ENCODE measurements at regions not wholly inside any gene's neighbourhood (a gene's known extent, or its start where the extent isn't known, plus 50 kb on each side); places are given as distances from the start of the nearest gene placed in this dataset.

DNA sequence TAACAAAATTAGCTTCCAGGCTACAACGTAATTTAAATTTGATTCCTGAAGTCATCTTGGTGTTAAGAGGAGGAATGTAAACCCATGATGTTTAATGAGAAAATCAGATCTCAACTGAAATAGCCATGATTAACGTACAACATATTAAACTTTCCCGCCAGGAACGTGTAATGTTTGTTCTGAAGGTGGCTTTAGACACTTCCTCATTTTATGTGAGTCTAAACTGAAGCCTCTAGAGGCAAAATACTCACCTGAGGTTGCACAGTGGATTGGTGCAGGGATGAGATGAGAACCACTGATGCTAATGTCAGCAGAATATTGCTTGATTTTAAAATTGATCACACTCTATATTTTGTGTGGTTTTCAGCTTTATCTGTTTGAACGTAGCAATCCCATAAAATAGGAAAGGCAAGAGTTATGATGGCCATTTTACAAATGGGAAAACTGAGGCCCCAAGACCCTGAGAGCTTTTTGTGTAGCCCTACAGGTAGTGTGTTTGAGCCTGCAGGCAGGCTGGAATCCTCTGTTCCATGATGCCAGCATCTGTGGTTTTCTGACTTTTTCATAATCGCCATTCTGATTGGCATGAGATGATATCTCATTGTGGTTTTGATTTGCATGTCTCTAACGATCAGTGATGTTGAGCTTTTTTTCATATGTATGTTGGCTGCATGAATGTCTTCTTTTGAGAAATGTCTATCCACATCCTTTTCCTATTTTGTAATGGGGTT is 243.7 kb upstream of the BMPER start:
- H3K27me3 ChIP-seq (ENCODE audit: control insufficient read depth, insufficient read depth, low read length) = no peaks in the 10 kb centered on the region
- H3K4me1 ChIP-seq (ENCODE audit: control insufficient read depth, insufficient read depth, low read length) = no peaks in the 10 kb centered on the region
- H3K9ac ChIP-seq (ENCODE audit: low read depth, low read length) = no peak overlapping the region
- no peak overlapping the region for H3K4me3 ChIP-seq (ENCODE audit: low read depth, low read length)
- no peaks in the 10 kb centered on the region for H3K9me3 ChIP-seq (ENCODE audit: control insufficient read depth, insufficient read depth, low read length)
- no peak overlapping the region for H3K27ac ChIP-seq (ENCODE audit: low read depth, low read length)
- H3K36me3 ChIP-seq (ENCODE audit: control insufficient read depth, insufficient read depth, low read length) = no peaks in the 10 kb centered on the region

GRCh38 chr7:33666531-33666930 is 238.8 kb upstream of the BMPER start:
- H3K4me1 ChIP-seq (ENCODE audit: control insufficient read depth, insufficient read depth, low read length) = peaks cover 10% of the 10 kb centered on the region
- H3K36me3 ChIP-seq (ENCODE audit: control insufficient read depth, insufficient read depth, low read length) = no peaks in the 10 kb centered on the region
- no peak overlapping the region for H3K27ac ChIP-seq (ENCODE audit: low read depth, low read length)
- H3K4me3 ChIP-seq (ENCODE audit: low read depth, low read length) = no peak overlapping the region
- no peak overlapping the region for H3K9ac ChIP-seq (ENCODE audit: low read depth, low read length)
- H3K27me3 ChIP-seq (ENCODE audit: control insufficient read depth, insufficient read depth, low read length) = no peaks in the 10 kb centered on the region
- H3K9me3 ChIP-seq (ENCODE audit: control insufficient read depth, insufficient read depth, low read length) = no peaks in the 10 kb centered on the region

- H3K4me1 ChIP-seq (ENCODE audit: control insufficient read depth, insufficient read depth, low read length) = peaks cover 10% of the 10 kb centered on the region
- H3K9me3 ChIP-seq (ENCODE audit: control insufficient read depth, insufficient read depth, low read length) = no peaks in the 10 kb centered on the region
- H3K9ac ChIP-seq (ENCODE audit: low read depth, low read length) = no peak overlapping the region
- H3K27ac ChIP-seq (ENCODE audit: low read depth, low read length) = no peak overlapping the region
- no peak overlapping the region for H3K4me3 ChIP-seq (ENCODE audit: low read depth, low read length)
- H3K36me3 ChIP-seq (ENCODE audit: control insufficient read depth, insufficient read depth, low read length) = no peaks in the 10 kb centered on the region
- no peaks in the 10 kb centered on the region for H3K27me3 ChIP-seq (ENCODE audit: control insufficient read depth, insufficient read depth, low read length)
Observed at GRCh38 chr7:33667196-33667595, 238.1 kb upstream of the BMPER start.

DNA sequence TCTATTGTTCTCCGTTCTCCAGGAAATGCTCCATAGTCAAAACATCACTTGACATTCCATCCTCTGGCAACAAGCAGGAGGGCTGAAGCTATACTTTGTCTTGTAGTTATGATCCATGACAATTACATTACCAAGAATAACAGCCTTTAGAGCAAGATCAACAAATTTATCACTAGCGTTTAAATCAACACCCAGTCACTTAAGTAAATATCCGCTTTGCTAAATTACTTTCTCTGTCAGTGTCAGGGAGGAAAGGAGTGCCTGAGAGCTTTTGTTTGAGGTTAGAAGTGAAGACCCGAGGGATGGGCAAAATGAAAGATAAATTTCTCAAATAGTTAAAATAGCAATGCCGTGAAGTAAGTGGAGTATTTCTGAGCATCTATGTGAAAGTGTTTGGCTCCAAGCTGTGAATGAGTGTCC is 236.1 kb upstream of the BMPER start:
- no peaks in the 10 kb centered on the region for H3K27me3 ChIP-seq (ENCODE audit: control insufficient read depth, insufficient read depth, low read length)
- no peaks in the 10 kb centered on the region for H3K36me3 ChIP-seq (ENCODE audit: control insufficient read depth, insufficient read depth, low read length)
- no peaks in the 10 kb centered on the region for H3K9me3 ChIP-seq (ENCODE audit: control insufficient read depth, insufficient read depth, low read length)
- no peak overlapping the region for H3K27ac ChIP-seq (ENCODE audit: low read depth, low read length)
- peaks cover 13% of the 10 kb centered on the region for H3K4me1 ChIP-seq (ENCODE audit: control insufficient read depth, insufficient read depth, low read length)
- H3K9ac ChIP-seq (ENCODE audit: low read depth, low read length) = no peak overlapping the region
- no peak overlapping the region for H3K4me3 ChIP-seq (ENCODE audit: low read depth, low read length)

DNA sequence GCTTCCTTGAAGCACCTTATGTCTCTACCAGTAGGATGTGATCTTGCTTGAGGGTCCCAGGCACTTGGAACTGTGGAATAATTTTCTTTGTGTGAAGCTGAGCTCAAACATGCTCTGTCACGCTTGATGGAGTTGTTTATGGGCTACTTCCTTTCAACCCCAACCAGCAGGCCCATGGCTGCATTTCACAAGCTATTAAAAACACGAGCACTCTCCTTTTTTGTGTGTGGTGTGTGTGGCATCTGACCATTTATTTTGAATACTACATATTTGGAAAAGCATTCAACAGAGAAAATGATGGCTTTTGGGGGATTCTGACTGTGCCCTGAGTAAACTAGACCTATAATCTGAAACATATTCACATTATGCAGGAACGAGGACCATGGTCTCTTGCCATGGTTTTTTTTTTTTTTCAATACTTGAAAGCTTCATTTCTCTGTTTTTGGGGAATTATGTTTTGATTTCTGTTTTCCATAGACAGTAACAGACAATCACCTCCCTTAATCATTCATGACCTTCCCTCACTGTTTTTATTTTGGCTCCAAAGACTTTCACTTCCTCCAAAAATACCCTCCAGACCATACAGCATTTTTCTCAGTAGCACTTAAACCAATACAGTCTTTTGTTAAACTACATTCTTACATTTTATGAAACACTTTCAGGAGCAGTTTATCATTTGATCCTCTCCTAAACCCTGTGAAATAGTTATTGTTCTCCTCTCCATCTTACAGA is 233.6 kb upstream of the BMPER start:
- H3K4me1 ChIP-seq (ENCODE audit: control insufficient read depth, insufficient read depth, low read length) = peaks cover 25% of the 10 kb centered on the region
- H3K9me3 ChIP-seq (ENCODE audit: control insufficient read depth, insufficient read depth, low read length) = no peaks in the 10 kb centered on the region
- no peaks in the 10 kb centered on the region for H3K36me3 ChIP-seq (ENCODE audit: control insufficient read depth, insufficient read depth, low read length)
- H3K27ac ChIP-seq (ENCODE audit: low read depth, low read length) = no peak overlapping the region
- H3K9ac ChIP-seq (ENCODE audit: low read depth, low read length) = no peak overlapping the region
- H3K4me3 ChIP-seq (ENCODE audit: low read depth, low read length) = no peak overlapping the region
- H3K27me3 ChIP-seq (ENCODE audit: control insufficient read depth, insufficient read depth, low read length) = no peaks in the 10 kb centered on the region

DNA sequence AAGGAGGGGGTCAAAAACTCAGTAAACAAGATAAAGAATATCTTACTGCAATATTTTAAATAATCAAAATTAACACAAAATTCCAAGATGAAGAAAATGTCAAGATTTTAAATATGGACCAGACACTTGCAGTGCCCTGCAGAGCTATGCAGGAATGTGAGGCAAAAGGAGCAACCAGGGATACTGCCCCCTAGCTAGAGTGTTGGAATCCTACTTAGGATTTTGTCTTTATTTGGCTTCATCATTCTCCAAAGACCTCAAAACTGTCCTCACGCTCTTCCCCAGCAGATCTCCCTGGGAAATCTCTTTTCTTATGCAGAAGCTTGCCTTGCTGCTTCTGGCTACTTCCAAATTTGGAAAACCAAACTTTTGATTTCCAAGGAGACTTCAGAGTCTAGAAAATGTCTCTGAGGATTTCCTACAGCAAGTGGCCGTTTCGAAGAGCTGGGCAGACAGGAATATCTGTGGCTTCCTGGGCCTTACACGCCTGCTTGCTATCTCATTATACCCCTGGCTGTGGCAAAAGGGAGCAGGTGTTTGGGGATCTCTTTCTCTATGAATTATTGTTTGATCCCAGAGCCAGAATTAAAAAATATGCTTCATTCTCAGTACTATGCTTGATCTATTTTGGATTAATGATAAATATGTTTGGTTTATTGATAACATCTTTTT is 232.2 kb upstream of the BMPER start:
- no peaks in the 10 kb centered on the region for H3K36me3 ChIP-seq (ENCODE audit: control insufficient read depth, insufficient read depth, low read length)
- no peak overlapping the region for H3K4me3 ChIP-seq (ENCODE audit: low read depth, low read length)
- H3K27ac ChIP-seq (ENCODE audit: low read depth, low read length) = no peak overlapping the region
- no peaks in the 10 kb centered on the region for H3K27me3 ChIP-seq (ENCODE audit: control insufficient read depth, insufficient read depth, low read length)
- no peak overlapping the region for H3K9ac ChIP-seq (ENCODE audit: low read depth, low read length)
- peaks cover 25% of the 10 kb centered on the region for H3K4me1 ChIP-seq (ENCODE audit: control insufficient read depth, insufficient read depth, low read length)
- H3K9me3 ChIP-seq (ENCODE audit: control insufficient read depth, insufficient read depth, low read length) = no peaks in the 10 kb centered on the region

DNA sequence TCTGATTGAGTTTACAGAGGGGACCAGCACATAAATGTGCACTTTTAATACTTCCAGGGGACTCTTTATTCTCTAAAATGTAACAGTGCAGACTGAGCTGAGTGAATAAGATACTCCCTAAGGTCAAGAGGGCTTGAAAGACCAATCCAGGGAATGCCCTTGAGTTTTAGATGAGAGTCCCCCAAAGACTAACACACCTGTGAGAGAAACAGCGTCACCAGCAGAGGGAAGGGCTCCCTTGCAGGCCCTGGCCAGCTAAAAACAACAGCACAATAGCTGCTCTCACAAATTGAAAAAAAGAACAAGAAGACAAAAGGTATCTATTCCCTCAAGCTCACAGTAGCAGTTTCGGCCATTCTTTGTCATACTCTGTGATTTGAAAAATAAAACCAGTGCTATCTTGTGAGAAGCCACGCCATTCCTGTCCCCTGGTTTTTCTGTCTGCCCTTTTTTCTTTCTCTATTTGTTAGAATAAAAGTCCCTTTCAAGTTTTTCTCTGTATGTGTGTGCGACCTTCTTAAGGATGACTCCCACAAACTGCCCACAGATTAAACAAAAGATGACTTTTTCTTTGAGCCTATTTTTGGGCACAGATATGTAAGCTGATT is 230.4 kb upstream of the BMPER start:
- no peak overlapping the region for H3K4me3 ChIP-seq (ENCODE audit: low read depth, low read length)
- no peaks in the 10 kb centered on the region for H3K36me3 ChIP-seq (ENCODE audit: control insufficient read depth, insufficient read depth, low read length)
- H3K9ac ChIP-seq (ENCODE audit: low read depth, low read length) = no peak overlapping the region
- peaks cover 15% of the 10 kb centered on the region for H3K4me1 ChIP-seq (ENCODE audit: control insufficient read depth, insufficient read depth, low read length)
- H3K27me3 ChIP-seq (ENCODE audit: control insufficient read depth, insufficient read depth, low read length) = no peaks in the 10 kb centered on the region
- H3K9me3 ChIP-seq (ENCODE audit: control insufficient read depth, insufficient read depth, low read length) = no peaks in the 10 kb centered on the region
- H3K27ac ChIP-seq (ENCODE audit: low read depth, low read length) = no peak overlapping the region

- no peaks in the 10 kb centered on the region for H3K9me3 ChIP-seq (ENCODE audit: control insufficient read depth, insufficient read depth, low read length)
- H3K36me3 ChIP-seq (ENCODE audit: control insufficient read depth, insufficient read depth, low read length) = no peaks in the 10 kb centered on the region
- no peaks in the 10 kb centered on the region for H3K27me3 ChIP-seq (ENCODE audit: control insufficient read depth, insufficient read depth, low read length)
- H3K27ac ChIP-seq (ENCODE audit: low read depth, low read length) = no peak overlapping the region
- no peak overlapping the region for H3K9ac ChIP-seq (ENCODE audit: low read depth, low read length)
- H3K4me3 ChIP-seq (ENCODE audit: low read depth, low read length) = no peak overlapping the region
- peaks cover 15% of the 10 kb centered on the region for H3K4me1 ChIP-seq (ENCODE audit: control insufficient read depth, insufficient read depth, low read length)
Observed at GRCh38 chr7:33677556-33677955, 227.8 kb upstream of the BMPER start.

DNA sequence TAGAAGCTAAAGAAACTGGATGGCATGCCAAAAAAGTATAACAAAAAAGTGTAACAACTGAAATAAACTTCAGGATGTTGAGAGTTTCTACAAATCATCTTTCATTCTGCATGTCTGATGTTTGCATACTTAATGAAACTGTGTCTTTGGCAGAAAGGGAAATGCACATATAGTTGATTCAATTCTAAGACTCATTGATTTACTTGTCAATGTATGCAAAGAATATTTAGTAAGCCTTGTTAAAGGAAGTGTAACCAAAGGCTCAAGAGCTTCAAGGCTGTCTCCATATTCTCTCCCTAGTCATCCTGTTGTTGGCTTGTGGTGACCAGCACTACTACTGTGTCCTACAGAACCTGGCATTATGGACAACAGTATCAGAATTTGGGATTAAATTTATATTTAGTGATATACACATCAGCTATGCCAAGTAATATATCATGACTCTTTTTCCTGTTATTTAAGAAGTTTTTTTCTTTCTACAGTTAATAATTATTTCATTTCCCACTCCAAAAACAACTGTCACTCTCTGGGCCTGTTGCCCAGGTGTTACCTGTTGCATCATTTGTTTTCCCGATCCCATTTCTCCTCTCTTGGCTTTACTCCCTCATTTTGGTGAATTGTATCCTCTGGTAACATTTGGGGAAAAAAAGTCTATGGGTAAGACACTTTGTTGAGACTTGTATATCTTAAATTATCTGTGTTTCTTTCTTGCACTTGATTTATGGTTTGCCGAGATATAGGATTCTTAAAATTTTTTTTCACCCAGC is 226.6 kb upstream of the BMPER start:
- H3K9ac ChIP-seq (ENCODE audit: low read depth, low read length) = no peak overlapping the region
- no peak overlapping the region for H3K27ac ChIP-seq (ENCODE audit: low read depth, low read length)
- peaks cover 12% of the 10 kb centered on the region for H3K4me1 ChIP-seq (ENCODE audit: control insufficient read depth, insufficient read depth, low read length)
- no peaks in the 10 kb centered on the region for H3K27me3 ChIP-seq (ENCODE audit: control insufficient read depth, insufficient read depth, low read length)
- H3K4me3 ChIP-seq (ENCODE audit: low read depth, low read length) = no peak overlapping the region
- no peaks in the 10 kb centered on the region for H3K9me3 ChIP-seq (ENCODE audit: control insufficient read depth, insufficient read depth, low read length)
- no peaks in the 10 kb centered on the region for H3K36me3 ChIP-seq (ENCODE audit: control insufficient read depth, insufficient read depth, low read length)

- H3K27ac ChIP-seq (ENCODE audit: low read depth, low read length) = no peak overlapping the region
- H3K4me3 ChIP-seq (ENCODE audit: low read depth, low read length) = no peak overlapping the region
- H3K9me3 ChIP-seq (ENCODE audit: control insufficient read depth, insufficient read depth, low read length) = no peaks in the 10 kb centered on the region
- H3K27me3 ChIP-seq (ENCODE audit: control insufficient read depth, insufficient read depth, low read length) = no peaks in the 10 kb centered on the region
- no peaks in the 10 kb centered on the region for H3K36me3 ChIP-seq (ENCODE audit: control insufficient read depth, insufficient read depth, low read length)
- no peak overlapping the region for H3K9ac ChIP-seq (ENCODE audit: low read depth, low read length)
- 0 out of 2 replicates have a peak, but pooled peaks cover under 1% of the 10 kb centered on the region for H3K4me1 ChIP-seq (ENCODE audit: control insufficient read depth, insufficient read depth, low read length)
Observed at GRCh38 chr7:33680682-33681081, 224.7 kb upstream of the BMPER start.

All from HUES48 (cell line).